G401.6 (cell line): ENCODE measurements at regions not wholly inside any gene's neighbourhood (a gene's known extent, or its start where the extent isn't known, plus 50 kb on each side); places are given as distances from the start of the nearest gene placed in this dataset.

Experiments
- FAIRE-seq: peaks from 2 replicates; lab custom pipeline; 2012; peaks lifted over from hg19 to GRCh38; lab: Jason Lieb, UNC

DNA sequence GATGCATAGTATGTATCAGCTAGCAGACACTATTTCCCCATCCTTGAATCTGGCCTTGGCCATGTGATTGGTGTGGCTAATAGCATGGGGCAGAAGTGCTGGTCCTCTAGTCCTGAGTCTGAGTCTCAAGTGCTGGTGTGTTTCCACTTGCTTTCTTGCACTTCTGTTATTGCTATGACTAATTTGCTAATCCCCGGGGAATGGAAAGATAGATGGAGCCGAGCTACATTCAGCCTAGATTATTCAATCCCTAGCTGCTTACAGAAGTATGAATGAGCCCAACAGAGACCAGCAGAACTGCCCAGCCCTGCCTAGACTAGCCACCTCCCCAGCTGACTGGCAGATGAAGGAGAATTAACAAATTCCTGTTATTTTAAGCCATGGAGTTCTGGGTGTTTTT is 53.2 kb upstream of the SYPL1 start:
- no peak for FAIRE-seq

DNA sequence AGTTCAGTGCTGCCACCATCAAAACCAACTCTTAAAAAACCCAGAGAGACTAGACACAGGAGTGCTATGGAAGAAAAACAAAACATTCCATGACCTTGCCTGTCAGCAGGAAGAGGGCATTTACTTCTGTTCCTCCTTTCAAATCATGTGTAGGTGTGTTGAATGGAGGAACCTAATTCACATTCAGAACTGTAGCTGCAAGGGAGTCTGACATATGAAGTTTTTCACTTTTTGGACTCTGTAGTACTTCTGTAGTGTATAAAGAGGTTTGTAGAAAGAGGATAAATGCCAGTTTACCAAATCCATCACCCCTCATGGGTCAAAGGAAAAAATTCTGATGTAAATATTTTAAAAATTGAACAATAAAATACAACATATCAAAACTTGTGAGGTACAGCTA is 51.1 kb upstream of the SYPL1 start:
- FAIRE-seq: no peak
